ENCODE measurements at regions not wholly inside any gene's neighbourhood (a gene's known extent, or its start where the extent isn't known, plus 50 kb on each side); places are given as distances from the start of the nearest gene placed in this dataset.
A peak's percentile ranks its signal among the peaks of the same experiment; 100 is the strongest.
"Not testable (repeated sequence)": the region's sequence is repeated elsewhere in the genome, so short reads cannot be mapped to it uniquely, and the experiment has no call there.

DNA sequence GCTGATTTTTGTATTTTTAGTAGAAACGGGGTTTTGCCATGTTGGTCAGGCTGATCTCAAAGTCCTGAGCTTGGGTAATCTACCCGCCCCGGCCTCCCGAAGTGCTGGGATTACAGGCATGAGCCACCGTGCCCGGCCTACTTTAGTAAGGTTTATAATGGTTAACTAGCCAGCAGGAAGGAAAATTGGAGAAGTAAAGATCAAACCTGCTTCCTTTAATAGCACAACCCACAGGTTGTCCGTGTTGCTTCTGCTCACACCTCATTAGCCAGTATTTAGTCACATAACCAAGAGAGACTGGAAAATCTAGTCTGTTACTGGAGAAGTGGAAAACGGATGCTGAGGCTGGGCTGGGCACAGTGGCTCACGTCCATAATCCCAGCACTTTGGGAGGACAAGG, 51.9 kb upstream of the TBL1XR1 start:
- DNase-seq, result no peak

DNA sequence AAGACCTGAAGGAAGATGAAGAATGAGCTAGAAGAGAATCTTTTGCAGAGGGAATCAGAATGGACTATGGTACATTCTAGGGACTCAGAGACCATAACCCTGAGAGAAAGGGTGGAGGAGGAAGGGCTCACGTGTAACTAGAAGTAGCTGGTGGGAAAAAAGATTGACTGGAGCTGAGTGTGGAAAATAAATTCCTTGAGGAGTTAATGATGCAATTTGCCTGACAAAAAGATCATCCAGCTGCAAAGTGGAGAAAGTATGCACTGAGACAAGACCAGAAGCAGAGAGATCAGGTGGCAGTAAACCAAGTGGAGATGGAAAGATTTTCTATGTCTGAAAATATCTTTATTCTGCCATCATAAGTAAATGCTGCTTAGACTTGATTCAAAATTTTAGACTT, 52.9 kb upstream of the TBL1XR1 start:
- no peak for DNase-seq

DNA sequence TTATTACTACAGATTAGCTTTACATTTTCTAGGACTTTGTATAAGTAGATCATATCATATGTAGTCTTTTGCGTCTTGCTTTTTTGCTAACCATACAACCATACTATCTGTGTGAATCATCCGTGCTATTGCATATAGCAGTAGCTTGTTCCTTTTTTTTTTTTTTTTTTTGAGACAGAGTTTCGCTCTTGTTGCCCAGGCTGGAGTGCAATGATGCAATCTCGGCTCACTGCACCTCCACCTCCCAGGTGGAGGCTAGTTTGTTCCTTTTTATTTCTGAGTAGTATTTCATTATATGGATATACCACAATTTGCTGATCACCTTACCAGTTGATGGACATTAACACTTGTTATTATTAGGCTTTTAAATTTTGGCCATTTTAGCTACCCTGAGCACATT, 54.5 kb upstream of the TBL1XR1 start:
- no peak for DNase-seq

DNA sequence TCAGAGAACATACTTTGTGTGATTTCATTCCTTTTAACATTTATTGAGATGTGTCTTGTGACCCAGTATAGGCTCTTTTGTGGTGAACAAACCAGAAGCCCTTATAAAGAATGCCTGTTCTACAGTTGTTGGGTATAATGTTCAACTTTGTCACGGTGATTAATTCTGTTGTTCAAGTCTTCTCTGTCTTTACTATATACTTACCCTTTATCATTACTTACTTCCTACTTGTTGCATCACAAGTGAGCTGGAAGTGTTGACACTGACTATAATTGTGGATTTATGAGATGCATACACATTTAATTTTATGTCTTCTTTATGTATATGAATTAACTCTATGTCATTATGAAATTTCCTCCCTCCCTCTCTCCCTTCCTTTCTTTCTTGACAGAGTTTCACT, 59.7 kb upstream of the TBL1XR1 start:
- DNase-seq, result no peak

DNA sequence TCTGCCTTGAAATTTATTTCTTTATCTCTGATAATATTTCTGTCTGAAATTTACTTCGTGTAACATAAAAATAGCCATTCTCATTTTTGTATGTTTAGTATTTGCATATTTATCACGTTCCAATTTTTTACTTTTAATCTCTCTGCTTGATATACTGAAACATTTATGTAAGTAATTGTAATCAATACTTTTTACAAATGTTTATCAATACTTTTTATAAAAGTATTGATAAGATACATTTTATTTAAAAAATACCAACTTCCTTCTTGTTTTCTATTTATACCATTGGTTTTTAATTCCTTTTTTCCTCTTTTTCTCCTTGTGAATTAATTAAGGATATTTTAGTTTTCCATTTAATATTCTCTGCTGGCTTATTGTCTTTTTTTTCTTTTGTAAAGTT, 60.3 kb upstream of the TBL1XR1 start:
- no peak for DNase-seq

DNA sequence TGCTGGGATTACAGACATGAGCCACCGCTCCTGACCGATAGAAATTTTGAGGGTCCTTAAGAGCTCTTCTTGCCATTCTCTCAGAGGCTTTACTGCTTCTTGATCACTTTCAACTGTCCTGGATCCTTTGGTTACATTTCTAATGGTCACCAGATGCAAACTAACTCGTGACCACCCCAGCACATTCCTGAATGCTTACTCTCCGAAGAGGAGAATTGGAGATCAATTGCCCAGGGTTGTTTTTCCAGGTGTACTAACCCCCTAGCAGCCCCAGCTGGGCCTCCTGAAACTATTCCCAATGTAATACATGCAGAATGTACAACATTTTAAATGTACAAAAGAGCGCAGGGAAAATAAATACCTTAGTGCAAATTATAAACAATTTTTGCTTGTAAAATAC, 65.1 kb upstream of the TBL1XR1 start:
- no peak for DNase-seq

DNA sequence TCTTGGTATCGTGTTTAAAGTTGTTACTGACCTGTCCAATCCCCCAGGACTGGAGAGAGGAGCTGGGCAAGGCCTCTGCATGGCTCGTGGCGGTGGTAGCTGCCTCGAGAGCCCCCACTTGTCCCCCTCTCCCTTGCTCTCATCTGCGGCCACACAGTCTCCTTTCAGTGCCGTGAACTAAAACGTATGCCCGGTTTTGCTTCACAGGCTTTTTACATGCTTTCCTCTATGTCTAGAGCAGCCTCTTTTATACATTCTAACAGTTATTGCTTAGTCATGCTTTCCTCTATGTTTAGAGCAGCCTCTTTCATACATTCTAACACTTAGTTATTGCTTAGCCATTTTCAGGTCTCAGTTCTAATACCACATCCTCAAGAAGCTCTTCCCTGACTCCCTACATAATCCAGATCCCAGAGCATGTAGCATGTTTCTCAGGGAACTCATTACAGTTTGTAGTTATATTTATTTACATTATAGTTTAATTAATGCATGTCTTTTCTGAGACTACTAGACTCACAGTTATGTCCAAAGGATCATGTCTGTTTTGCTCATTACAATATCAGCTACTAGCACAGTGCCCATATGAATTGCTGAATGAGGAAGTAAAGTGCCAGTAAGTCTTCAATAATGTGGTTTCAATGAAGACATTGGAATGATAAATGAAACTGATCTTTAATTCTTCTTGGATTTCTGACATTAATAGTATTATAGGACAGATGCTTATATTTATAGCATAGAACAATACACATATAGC, 66.5 kb upstream of the TBL1XR1 start:
- no peak for DNase-seq

DNA sequence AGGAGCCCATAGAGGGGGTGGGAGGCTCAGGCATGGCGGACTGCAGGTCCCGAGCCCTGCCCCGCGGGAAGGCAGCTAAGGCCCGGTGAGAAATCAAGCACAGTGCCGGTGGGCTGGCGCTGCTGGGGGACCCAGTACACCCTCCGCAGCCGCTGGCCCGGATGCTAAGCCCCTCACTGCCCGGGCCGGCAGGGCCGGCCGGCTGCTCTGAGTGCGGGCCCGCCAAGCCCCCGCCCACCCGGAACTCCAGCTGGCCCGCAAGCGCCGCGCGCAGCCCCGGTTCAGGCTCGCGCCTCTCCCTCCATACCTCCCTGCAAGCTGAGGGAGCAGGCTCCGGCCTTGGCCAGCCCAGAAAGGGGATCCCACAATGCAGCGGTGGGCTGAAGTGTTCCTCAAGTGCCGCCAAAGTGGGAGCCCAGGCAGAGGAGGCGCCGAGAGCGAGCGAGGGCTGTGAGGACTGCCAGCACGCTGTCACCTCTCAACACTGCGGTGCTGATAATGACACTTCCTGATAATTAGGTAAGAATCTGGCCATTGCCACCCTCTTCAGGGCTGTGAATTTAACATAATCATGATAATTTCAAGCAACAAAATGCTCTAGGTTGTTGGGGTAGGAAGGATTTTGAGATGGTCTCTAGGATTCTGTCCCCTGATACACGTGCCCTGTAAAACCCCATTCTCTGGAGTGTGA, 74.7 kb upstream of the TBL1XR1 start:
- not testable (repeated sequence) for DNase-seq

DNA sequence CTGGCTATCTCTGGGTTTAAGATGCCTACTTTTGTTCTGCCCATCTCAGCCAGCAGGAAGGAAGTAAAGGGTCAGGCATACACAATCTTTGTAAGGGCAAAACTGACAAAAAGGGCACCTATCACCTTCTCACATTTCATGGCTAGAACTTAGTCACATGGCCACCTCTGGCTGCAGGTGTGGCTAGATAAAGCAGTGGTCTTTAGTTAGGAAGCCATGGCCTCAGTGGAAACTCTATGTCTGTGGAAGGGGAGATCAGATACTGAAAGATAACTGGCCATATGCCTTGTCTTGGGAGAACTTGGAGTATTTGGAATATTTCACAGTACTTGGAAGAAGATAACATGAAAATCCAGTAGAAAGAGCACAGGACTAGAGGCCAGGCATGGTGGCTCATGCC, 80.7 kb upstream of the TBL1XR1 start:
- DNase-seq, result no peak

DNA sequence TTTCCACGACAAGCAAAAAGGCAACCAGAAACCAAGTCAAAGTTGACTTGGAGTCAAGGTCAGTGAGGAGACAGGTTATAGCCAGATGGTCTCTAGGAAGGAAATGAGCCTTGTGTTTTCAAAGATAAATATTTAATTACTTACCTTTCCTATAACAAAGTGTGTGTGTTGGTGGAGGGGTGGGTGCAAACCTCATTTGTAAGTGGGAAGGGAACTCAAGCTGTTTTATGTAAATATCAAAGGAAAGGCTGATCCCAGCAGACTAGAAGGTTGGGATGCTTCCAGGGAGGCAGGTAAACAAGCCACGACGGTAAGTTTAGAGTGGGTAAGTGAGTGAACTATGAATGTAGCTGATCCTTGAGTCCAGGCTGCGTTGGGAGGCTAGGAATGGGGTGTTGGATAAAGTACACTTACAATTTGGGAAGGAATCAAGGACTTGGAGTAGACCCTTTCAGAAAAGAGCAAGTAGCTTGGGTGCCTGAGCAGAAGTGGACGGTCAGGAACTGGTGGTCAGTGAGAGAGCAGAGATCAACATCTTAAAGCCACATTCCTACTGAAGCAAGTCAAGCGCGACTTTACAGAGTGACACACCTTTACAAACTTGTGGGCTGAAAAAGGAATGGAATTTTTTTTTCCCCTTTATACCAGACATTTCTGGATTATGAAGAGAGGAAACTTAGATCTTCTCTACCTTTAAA, 82.0 kb upstream of the TBL1XR1 start:
- DNase-seq, result no peak

DNA sequence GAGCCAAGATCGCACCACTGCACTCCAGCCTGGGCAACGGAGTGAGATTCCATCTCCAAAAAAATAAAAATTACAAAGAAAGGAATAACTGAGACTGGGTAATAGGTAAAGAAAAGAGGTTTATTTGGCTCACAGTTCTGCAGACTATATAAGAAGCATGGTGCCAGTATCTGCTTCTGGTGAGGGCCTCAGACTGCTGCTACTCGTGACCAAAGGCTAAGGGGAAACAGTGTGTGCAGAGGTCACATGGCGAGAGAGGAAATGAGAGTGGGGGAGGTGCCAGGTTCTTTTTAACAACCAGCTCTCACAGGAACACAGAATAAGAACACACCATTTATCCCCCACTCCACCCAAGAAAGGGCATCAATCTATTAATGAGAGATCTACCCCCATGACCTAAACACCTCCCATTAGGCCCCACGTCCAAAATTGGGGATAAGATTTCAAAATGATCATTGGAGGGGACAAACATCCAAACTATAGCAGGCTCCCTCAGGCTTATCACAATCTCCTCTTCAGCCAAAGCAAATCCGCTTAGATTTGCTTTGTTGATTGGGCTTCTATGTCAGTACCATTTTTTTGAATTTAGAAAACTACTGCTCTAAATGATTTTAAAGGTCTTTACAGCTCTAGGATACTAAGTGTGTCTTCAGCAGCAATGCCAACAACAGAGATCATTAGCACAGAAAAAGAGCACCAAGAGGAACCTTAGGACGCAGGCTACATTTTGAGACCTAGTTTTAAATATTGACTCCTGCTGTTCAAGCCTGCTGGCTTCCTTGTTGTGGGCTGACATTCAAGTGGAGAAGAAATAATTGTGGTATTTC, 84.2 kb upstream of the TBL1XR1 start:
- peak; percentile 5 for DNase-seq

DNA sequence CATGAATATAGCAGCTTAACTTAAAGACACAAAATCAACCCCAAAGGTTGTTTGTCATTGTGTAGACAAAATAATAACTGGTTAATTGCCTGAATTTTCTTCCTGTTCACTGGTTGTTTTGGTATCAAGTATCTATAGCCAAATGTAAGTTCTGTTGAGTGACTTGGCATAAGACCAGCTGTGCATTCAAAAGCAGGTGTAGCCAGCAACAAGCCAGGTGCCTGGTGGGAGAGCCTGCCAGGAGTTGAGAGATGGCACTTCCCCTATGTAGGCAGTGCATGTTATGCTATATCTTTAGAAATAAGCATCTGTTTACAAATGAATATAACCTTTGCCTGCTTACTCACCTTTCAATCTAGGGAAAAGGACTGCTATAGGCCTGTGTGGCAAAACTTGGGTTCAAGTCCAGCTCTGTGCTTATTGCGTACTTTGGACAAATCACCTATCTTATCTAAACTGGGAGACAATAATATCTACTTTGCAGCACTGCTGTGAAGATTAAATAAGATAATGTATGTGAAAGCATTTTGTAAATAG, 84.9 kb upstream of the TBL1XR1 start:
- no peak for DNase-seq

DNA sequence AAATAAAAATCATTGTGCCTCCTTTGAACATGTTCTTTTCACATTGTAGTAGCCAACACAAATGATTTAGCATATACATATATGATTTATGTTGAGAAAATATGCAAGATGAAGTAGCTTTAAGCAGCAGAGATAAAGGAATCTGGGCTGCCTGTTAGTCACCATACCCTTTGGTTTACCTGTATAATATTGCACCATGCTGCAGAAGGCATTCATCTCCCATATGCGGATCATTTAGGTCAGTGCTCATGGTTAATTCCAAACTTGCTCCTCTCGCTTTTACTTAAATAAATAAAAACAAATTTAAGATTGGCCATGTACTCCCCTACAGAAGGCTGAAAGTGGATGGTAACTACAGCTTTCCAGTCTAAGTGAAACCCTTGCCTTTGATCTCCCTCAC, 86.7 kb upstream of the TBL1XR1 start:
- DNase-seq, result no peak

DNA sequence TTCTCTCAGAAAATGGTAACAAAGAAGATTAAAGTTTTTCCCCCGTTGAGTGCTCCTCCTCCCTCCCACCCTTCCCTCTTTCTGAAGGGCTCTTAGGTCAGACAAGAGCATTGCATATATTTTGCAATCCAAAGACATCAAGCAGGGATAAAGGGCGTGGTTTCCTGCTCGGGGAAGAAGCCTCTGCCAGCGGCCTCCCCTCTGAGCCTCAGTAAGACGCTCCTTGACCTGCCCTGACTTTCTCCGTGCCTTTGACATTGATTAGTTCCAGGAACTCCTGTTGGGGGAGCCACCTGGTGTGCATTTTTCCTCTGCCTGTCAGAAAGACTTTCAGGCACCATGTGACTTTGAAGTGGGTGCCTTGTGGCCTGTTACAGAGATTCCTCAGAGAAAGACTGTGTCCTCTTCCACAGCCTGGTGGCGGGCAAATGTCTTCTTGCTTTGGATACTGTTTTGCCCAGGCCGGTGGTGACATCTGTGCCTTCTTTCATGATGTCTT, 87.2 kb upstream of the TBL1XR1 start:
- peak; percentile 38 for DNase-seq

DNA sequence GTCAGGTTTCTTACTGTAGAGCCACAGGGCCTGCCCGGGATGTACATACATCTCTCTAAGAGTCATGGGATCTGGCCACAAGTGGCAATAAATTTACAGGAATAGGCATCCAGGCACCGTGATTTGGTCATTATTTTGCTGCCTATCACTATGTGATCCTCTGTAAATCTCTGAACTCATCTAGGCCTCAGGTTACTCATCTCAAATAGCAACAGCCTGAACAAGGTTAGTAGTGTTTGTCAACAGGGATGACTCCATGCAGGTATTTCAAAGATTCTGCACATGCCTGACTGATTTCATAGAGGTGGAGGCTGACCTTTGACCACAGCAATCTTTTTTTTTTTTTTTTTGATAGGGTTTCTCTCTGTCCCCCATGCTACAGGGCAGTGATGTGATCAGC, 88.8 kb upstream of the TBL1XR1 start:
- DNase-seq, result no peak

DNA sequence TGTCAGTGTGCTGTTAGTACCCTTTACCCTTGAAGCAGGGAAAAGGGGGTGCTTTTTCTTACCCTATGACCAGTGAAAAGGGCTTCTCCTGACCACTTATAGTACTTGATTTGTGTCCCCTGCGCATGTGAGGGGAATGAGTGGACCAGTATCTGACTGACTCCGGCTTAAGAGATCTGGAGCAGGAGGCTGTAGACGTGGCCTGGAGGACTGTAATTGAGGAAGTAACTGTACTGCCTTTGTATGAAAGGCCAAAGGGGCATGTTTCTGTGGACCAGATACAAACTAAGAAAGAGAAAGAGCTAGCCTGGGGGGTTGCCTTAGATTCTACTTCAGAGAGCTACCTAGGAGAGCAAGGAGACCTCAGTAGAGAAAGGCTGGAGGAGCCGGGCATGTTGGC, 89.9 kb upstream of the TBL1XR1 start:
- no peak for DNase-seq

DNA sequence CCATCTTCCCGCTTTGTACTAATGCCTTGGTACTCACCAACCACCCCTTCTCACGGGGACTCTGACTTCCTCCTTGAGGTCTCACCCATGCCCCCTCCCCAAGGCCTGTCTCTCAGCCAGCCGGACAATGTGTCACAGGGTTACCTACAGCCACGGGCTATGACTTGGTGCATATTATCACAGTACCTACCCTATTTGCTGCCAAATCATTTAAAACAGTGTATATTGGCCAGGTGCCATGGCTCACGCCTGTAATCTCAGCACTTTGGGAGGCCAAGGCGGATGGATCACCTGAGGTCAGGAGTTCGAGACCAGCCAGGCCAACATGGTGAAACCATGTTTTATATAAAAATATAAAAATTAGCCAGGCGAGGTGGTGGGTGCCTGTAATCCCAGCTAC, 93.4 kb upstream of the TBL1XR1 start:
- DNase-seq, result no peak

DNA sequence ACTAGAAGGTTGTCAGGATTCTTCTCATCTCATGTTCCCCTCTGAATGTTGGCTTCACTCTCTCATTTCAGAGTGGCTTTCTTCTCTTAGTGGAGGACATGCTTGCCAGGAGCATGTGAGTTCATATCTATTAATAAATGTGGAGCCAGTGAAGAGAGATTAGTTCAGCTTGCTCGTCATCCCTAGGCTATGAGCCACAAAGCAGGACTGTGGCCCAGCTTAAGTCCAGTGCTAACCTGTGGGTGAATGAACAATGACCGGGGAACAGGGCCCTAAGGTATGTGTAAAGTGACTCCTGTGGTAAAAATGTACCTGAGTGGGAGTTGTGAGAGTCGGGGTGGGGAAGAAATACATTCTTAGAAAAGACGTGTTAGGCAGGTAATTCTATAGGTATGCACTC, 96.9 kb upstream of the TBL1XR1 start:
- no peak for DNase-seq

DNA sequence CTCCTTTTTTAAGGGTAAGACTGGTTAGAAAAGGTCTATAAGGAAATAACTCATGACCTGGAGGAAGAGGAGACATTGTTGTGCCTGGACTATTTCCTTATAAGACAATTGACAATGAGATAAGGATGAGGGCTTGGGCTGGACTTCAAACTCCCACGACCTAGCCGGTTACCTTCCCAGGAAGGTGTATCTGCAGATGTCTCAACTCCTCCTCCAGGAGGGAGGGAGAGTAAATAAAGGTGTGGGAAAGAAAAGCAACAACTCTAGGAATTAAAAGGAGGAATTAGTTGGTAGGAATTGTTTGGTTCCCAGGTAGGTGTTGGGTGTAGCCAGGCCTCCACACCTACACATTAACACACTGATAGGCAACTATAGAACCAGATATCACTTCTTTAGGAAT, 97.8 kb upstream of the TBL1XR1 start:
- no peak for DNase-seq

DNA sequence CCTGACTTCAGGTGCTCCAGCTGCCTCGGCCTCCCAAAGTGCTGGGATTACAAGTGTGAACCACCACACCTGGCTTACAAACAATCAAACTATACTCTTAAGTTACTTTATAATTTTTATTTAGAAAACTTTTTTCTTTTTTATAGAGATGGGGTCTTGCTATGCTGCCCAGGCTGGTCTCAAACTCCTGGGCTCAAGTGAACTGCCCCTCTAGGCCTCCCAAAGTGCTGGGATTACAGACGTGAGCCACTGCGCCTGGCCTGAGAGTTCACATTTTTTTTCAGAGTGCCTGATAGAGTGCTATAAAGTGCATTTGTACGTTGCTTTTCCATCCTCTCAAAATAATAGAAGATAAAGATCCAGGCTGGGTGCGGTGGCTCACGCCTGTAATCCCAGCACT, 102.0 kb upstream of the TBL1XR1 start:
- no peak for DNase-seq

DNA sequence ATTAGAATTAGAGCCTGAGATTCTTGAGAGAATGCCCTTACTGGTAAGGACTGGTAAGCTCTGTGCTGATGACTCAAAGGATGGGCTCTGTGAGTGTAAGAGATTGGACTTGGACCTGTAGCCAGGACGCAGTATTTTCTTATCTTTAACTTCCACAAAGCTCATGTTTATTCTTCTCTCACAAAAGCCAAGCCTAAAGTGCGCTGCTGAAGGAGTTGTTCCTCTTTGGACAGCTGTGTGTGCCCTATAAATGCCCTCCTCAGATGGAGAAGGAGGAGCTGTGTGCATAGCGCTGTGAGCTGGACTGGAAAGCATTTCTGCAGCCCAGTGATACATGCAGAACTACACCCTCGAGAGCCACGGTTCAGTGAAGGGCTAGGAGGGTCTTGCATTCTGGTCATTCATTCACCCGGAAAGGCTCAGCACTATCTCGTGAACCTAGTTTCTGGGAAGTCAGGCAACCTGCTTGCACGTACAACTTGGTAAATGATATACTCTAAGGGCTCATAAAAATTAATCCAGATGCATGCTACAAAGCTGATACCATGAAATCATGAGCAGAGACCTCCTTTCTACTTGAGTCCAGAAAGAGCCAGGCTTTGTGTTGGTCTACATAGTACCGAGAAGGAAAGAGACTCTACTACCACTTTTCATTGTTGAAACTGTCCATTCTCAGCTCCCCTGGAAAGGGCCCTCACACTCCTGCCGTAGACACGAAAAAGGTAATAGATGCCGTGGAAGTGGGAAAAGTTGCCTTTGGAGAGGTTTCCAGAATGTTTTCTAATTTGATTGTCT, 103.0 kb upstream of the TBL1XR1 start:
- DNase-seq, result no peak

DNA sequence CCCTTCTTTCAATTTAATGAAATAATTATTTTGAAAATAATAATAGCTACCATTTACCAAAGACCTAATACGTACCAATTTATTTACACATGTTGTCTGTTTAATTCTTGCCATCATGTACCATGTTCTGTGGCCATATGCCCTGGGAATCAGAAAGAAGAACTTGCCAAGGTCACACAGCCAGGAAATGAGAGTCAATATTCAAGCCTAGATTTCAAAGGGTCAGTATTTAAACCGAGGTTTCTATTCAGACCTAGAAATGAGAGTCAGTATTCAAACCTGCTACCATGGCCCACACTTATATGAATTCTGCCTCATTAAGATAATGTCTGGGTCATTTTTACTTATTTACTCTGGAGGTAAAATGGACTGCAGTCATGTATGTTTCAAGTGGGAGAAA, 103.6 kb upstream of the TBL1XR1 start:
- DNase-seq, result no peak

Data from activated CD4-positive, alpha-beta T cell treated with anti-CD3 and anti-CD28 coated beads, Interleukin-2, amount 50 U/mL, for 16 hours (primary cell).